K562 (cell line): ENCODE measurements at regions not wholly inside any gene's neighbourhood (a gene's known extent, or its start where the extent isn't known, plus 50 kb on each side); places are given as distances from the start of the nearest gene placed in this dataset.

Experiments
- ATAC-seq: fragments of 200-7000 bp; cut with Tn5 transposase; 3 replicates; pipeline ENCODE4 v1.9.1; 2020; ENCODE audit warnings: moderate library complexity
- BruUV-seq: library from RNA; stranded (reverse); fragments of 400-500 nt; replicated peaks from 2 replicates; lab custom pipeline; 2021; lab: Mats Ljungman, UMichigan
- CTCF ChIA-PET: fragments of 300-600 bp; formaldehyde crosslinking; extraction: SDS; loops from one replicate; lab custom pipeline; 2021; ENCODE audit warnings: low intra/inter-chr PET ratio; lab: Yijun Ruan, JAX
- POLR2A ChIA-PET: fragments of 300-600, 350-650 bp; sonication (Branson Sonifier 250); formaldehyde crosslinking; extraction: SDS; loops from one replicate; lab custom pipeline; 2021; ENCODE audit warnings: antibody characterized with exemption, inconsistent platforms; lab: Yijun Ruan, JAX
- DNase-seq, 4 experiments: peaks; one replicate each; pipeline versions ENCODE4 v3.0.0 to v3.0.0-alpha.2; 2011 to 2018; ENCODE audit warnings: low spot score in 3 of 4, mixed read lengths in 3 of 4; ENCODE audit errors: extremely low read depth in 1 of 4
- FAIRE-seq: peaks from 2 replicates; lab custom pipeline; 2011; peaks lifted over from hg19 to GRCh38; lab: Jason Lieb, UNC
- H2AFZ ChIP-seq: 2 replicates; pipeline ENCODE4 v1.6.0; 2011; ENCODE audit warnings: low read depth, low read length, control low read depth, inconsistent platforms
- H3K27ac ChIP-seq: fragments of 200-600 bp; 3 replicates; pipeline ENCODE4 v1.8.0; 2011; ENCODE audit warnings: low read depth, mild to moderate bottlenecking, control low read depth, inconsistent platforms, low read length, moderate library complexity, mixed read lengths; ENCODE audit errors: extremely low read depth
- H3K27me3 ChIP-seq, 2 experiments: fragments of 300-600 bp in 1 of 2; 2 replicates in 1 of 2; 3 replicates in 1 of 2; pipeline versions ENCODE4 v1.6.0 to v1.8.0; 2011; ENCODE audit warnings: inconsistent platforms in 2 of 2, low read length in 2 of 2, mild to moderate bottlenecking in 1 of 2, mixed read lengths in 1 of 2, moderate library complexity in 1 of 2; ENCODE audit not compliant: control insufficient read depth in 2 of 2, insufficient read depth in 2 of 2
- H3K36me3 ChIP-seq: fragments of 300-600 bp; 3 replicates; pipeline ENCODE4 v1.8.0; 2011; ENCODE audit warnings: mild to moderate bottlenecking, low read length, inconsistent platforms; ENCODE audit not compliant: control insufficient read depth, insufficient read depth
- H3K4me1 ChIP-seq, 2 experiments: fragments of 200-600 bp in 1 of 2; replicated peaks in 1 of 2; 2 replicates in 1 of 2; 3 replicates in 1 of 2; pipeline versions ENCODE4 v1.5.1 to v1.8.0; 2011; ENCODE audit warnings: inconsistent platforms in 2 of 2, low read length in 2 of 2, mild to moderate bottlenecking in 1 of 2, mixed read lengths in 1 of 2, moderate library complexity in 1 of 2; ENCODE audit not compliant: control insufficient read depth in 2 of 2, insufficient read depth in 2 of 2
- H3K4me2 ChIP-seq: 2 replicates; pipeline ENCODE4 v1.6.1; 2011; ENCODE audit warnings: low read length, control low read depth, inconsistent platforms, mixed read lengths; ENCODE audit not compliant: insufficient read depth
- H3K4me3 ChIP-seq: fragments of 200-600 bp; sonication (generic), shearing (Covaris generic); 2 replicates; pipeline ENCODE4 v1.5.1; 2016; ENCODE audit warnings: control low read depth, inconsistent platforms
- H3K79me2 ChIP-seq: fragments of 200-600 bp; 3 replicates; pipeline ENCODE4 v1.8.0; 2011; ENCODE audit warnings: low read length, inconsistent platforms; ENCODE audit not compliant: control insufficient read depth, insufficient read depth
- H3K9ac ChIP-seq, 2 experiments: 2 replicates each; pipeline versions ENCODE4 v1.6.0 to v1.6.1; 2011; ENCODE audit warnings: low read depth in 2 of 2, low read length in 2 of 2, control low read depth in 1 of 2, inconsistent platforms in 1 of 2, mild to moderate bottlenecking in 1 of 2, mixed read lengths in 1 of 2; ENCODE audit not compliant: insufficient read depth in 1 of 2
- H3K9me1 ChIP-seq: one replicate; pipeline ENCODE4 v1.6.0; 2011; ENCODE audit warnings: inconsistent platforms, mild to moderate bottlenecking, low read length, moderate library complexity; ENCODE audit not compliant: control insufficient read depth, insufficient read depth
- H3K9me3 ChIP-seq: replicated peaks from 2 replicates; pipeline ENCODE4 v1.5.1; 2011; ENCODE audit warnings: low read depth, low read length, inconsistent platforms; ENCODE audit not compliant: control insufficient read depth, insufficient read depth
- H4K20me1 ChIP-seq: replicated peaks from 2 replicates; pipeline ENCODE4 v1.6.1; 2011; ENCODE audit warnings: low read length, inconsistent platforms, mixed read lengths; ENCODE audit not compliant: control insufficient read depth, insufficient read depth
- ETV5 ChIP-seq: sonication (generic); formaldehyde crosslinking; IDR thresholded peaks from 2 replicates; pipeline ENCODE4 v1.4.0; 2020; ENCODE audit warnings: low read depth, mild to moderate bottlenecking, missing genetic modification reagents
- KLF6 ChIP-seq: fragments of 250-450 bp; sonication (Bioruptor Pico); IDR thresholded peaks from 2 replicates; pipeline ENCODE4 v1.4.0; 2020; ENCODE audit warnings: mild to moderate bottlenecking, moderate library complexity, borderline replicate concordance
- LEF1 ChIP-seq: fragments of 450-650 bp; IDR thresholded peaks from 2 replicates; pipeline ENCODE4 v1.6.1; 2016; ENCODE audit warnings: mild to moderate bottlenecking
- PPARD ChIP-seq: fragments of 250-450 bp; sonication (Bioruptor Pico); IDR thresholded peaks from 2 replicates; pipeline ENCODE4 v1.8.0; 2022; ENCODE audit warnings: inconsistent platforms, mild to moderate bottlenecking, moderate library complexity
- SMAD1 ChIP-seq: fragments of 150-350 bp; IDR thresholded peaks from 2 replicates; pipeline ENCODE4 v1.6.1; 2014; ENCODE audit warnings: low read length, low read depth; ENCODE audit not compliant: partially characterized antibody
- SPI1 ChIP-seq: IDR thresholded peaks from 2 replicates; pipeline ENCODE4 v1.6.1; 2011; ENCODE audit warnings: low read depth, low read length, control low read depth, borderline replicate concordance
- ZNF778 ChIP-seq: fragments of 450-650 bp; formaldehyde crosslinking; IDR thresholded peaks from 2 replicates; pipeline ENCODE4 v1.4.0; 2020; ENCODE audit warnings: mild to moderate bottlenecking, moderate library complexity
- ZNF830 ChIP-seq: fragments of 250-450 bp; sonication (Bioruptor Pico); IDR thresholded peaks from 2 replicates; pipeline ENCODE4 v1.5.0; 2021; ENCODE audit warnings: mild to moderate bottlenecking
- WGBS: fragments of 100-300 bp; shearing (Covaris generic); methylation state at CpG from one replicate; pipeline ENCODE4 v1.1.6; 2016; ENCODE audit warnings: low coverage, mixed read lengths; ENCODE audit not compliant: insufficient coverage; ENCODE audit errors: missing lambda C conversion rate; 5-methylcytosine and 5-hydroxymethylcytosine counted together
- in situ Hi-C: fragments of 300-500 bp; cut with MboI; formaldehyde crosslinking; loops from 4 replicates; pipeline ENCODE4 v1.15.0; 2018; ENCODE audit warnings: inconsistent platforms, mixed read lengths
- intact Hi-C: fragments of 100-400 bp; cut with micrococcal nuclease; formaldehyde crosslinking; loops from 2 replicates; pipeline ENCODE4 v1.14.2; 2022
- TF ChIP-seq, protein P1 (sequence below), 2 experiments: fragments of 450-650 bp in 1 of 2; sonication (generic) in 1 of 2; formaldehyde crosslinking; conservative IDR thresholded peaks; 2 replicates each; pipeline versions ENCODE4 v1.4.0 to v1.8.1; 2020 to 2022; ENCODE audit warnings: mild to moderate bottlenecking in 1 of 2, missing genetic modification reagents in 1 of 2

DNA sequence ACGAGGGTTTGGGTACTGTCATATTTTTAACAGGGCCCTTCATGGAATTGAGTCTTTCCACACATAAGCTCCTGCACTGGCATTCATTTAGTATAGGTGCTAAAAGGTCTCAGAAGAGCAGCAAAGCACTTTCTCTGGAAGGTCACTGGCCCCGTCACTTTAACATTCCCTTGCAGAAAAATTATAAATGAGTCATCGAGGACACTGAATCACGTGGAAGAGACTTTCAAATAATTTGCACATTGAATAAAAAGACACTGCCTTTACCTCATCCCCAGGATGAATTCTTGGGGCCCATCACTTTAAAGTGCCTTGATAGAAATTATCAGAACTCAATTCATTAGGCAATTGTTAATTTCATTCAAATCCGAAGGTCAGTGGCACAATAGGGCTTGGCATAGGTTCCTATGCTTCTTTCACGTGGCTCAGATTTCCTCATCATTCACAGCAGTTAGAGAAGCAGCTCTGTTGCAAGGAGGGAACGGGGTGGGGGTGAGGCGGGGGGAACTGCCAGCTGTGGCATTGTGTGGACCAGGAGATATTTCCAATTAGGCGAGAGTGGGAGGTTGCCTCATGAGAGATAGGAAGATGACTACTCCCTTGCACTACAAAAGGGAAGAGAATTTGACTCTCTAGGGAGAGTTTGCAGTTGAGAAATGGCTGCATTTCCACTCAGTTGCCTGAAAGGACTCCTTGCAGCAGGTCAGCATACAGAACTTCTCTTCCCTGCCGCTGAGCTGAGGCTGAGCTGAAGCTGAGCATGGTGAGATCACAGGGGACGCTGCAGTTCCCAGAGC is 86.3 kb upstream of the NPAS2 start:
- BruUV-seq, result no TSS peak
- H4K20me1 ChIP-seq, result no peaks in the 10 kb centered on the region
- no peak overlapping the region for H2AFZ ChIP-seq
- H3K36me3 ChIP-seq, result no peaks in the 10 kb centered on the region
- H3K79me2 ChIP-seq, result no peaks in the 10 kb centered on the region
- WGBS, result 1% methylated on average over 9 of the region's 11 CpGs
- H3K27me3 ChIP-seq, result peaks cover 0 to 20% of the 10 kb centered on the region in 2 experiments; a peak in 4 of 5 replicates
- ChIA-PET CTCF (no interaction called here), POLR2A (interaction anchor here (0.6 kb wide), 1 partner anchor 229 kb away, joined by 3 read pairs; no protein-coding TSS in a partner anchor)
- no peak overlapping the region for H3K9ac ChIP-seq
- no peaks in the 10 kb centered on the region for H3K4me1 ChIP-seq
- no peaks in the 10 kb centered on the region for H3K9me1 ChIP-seq
- H3K4me3 ChIP-seq, result no peak overlapping the region
- DNase-seq (no peak), FAIRE-seq (no peak), ATAC-seq (no peak)
- no peak overlapping the region for H3K4me2 ChIP-seq
- no peak overlapping the region for H3K27ac ChIP-seq
- H3K9me3 ChIP-seq, result no peaks in the 10 kb centered on the region
- TF ChIP-seq PPARD (CRISPR knock-in tag), result no peak
- TF ChIP-seq KLF6 (CRISPR knock-in tag), result no peak
- no peak for TF ChIP-seq ETV5 (CRISPR knock-in tag)
- TF ChIP-seq SPI1, result no peak
- TF ChIP-seq LEF1, result no peak
- TF ChIP-seq, protein P1, sequence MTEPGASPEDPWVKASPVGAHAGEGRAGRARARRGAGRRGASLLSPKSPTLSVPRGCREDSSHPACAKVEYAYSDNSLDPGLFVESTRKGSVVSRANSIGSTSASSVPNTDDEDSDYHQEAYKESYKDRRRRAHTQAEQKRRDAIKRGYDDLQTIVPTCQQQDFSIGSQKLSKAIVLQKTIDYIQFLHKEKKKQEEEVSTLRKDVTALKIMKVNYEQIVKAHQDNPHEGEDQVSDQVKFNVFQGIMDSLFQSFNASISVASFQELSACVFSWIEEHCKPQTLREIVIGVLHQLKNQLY (CRISPR knock-in tag; conservative IDR thresholded peaks at IDR 0.05), result no peak
- no peak for TF ChIP-seq SMAD1
- no peak for TF ChIP-seq ZNF830
- no peak for TF ChIP-seq ZNF778
- in situ Hi-C loops (loop anchor here (5.0 kb wide), 1 partner anchor 259 kb away; no protein-coding TSS in a partner anchor), intact Hi-C loops (loop anchor here (10.0 kb wide), 1 partner anchor 119 kb away; no protein-coding TSS in a partner anchor)
